ENCODE measurements at regions not wholly inside any gene's neighbourhood (a gene's known extent, or its start where the extent isn't known, plus 50 kb on each side); places are given as distances from the start of the nearest gene placed in this dataset.
"Not testable (repeated sequence)": the region's sequence is repeated elsewhere in the genome, so short reads cannot be mapped to it uniquely, and the experiment has no call there.

- DNase-seq = no peak
- Histone ChIP-seq H3K27me3 (no peaks in the 10 kb centered on the region), H3K4me3 (no peak overlapping the region), H3K4me1 (no peaks in the 10 kb centered on the region), H3K9me3 (no peaks in the 10 kb centered on the region), H3K27ac (no peak overlapping the region), H3K36me3 (ENCODE audit: low read depth, missing control alignments) (no peaks in the 10 kb centered on the region)
- 67 to 73% methylated on average over 3 to 4 of the region's 4 CpGs for WGBS, 2 donors
- TF ChIP-seq CTCF (IDR thresholded peaks at IDR 0.05) (no peak), POLR2A (IDR thresholded peaks at IDR 0.05) (no peak)
- intact Hi-C loops (cut with DNase I; ENCODE audit: low total_unique reads) = no loop called here
Observed at GRCh38 chr6:126983779-126984178, 134.7 kb upstream of the RSPO3 start.

GRCh38 chr6:126988125-126988524 lies 130.3 kb upstream of the RSPO3 start:
- intact Hi-C loops (cut with DNase I; ENCODE audit: low total_unique reads); H3K4me3 ChIP-seq; H3K27ac ChIP-seq; DNase-seq; H3K36me3 ChIP-seq (ENCODE audit: low read depth, missing control alignments); H3K27me3 ChIP-seq; H3K9me3 ChIP-seq; H3K4me1 ChIP-seq: not testable (repeated sequence)
- WGBS, 2 donors = 90 to 94% methylated on average over 1 of the region's 1 CpG

- Histone ChIP-seq H3K4me1 (no peaks in the 10 kb centered on the region), H3K36me3 (ENCODE audit: low read depth, missing control alignments) (no peaks in the 10 kb centered on the region), H3K27me3 (no peaks in the 10 kb centered on the region), H3K4me3 (no peak overlapping the region), H3K9me3 (no peaks in the 10 kb centered on the region), H3K27ac (no peak overlapping the region)
- no peak for DNase-seq
- TF ChIP-seq CTCF (IDR thresholded peaks at IDR 0.05) (no peak), POLR2A (IDR thresholded peaks at IDR 0.05) (no peak)
- 83 to 94% methylated on average over 6 of the region's 6 CpGs for WGBS, 2 donors
- intact Hi-C loops (cut with DNase I; ENCODE audit: low total_unique reads) = no loop called here
Observed at GRCh38 chr6:127000631-127001030, 117.8 kb upstream of the RSPO3 start.

- no peak for DNase-seq
- WGBS, 2 donors = 93 to 94% methylated on average over 3 of the region's 3 CpGs
- no peaks in the 10 kb centered on the region for H3K4me1 ChIP-seq
Observed at GRCh38 chr6:127013865-127014264, 104.6 kb upstream of the RSPO3 start.

GRCh38 chr6:127015858-127016257 lies 102.6 kb upstream of the RSPO3 start:
- no peaks in the 10 kb centered on the region for H3K36me3 ChIP-seq (ENCODE audit: low read depth, missing control alignments)
- H3K27me3 ChIP-seq = no peaks in the 10 kb centered on the region
- no peaks in the 10 kb centered on the region for H3K4me1 ChIP-seq
- TF ChIP-seq POLR2A (IDR thresholded peaks at IDR 0.05) (no peak), CTCF (IDR thresholded peaks at IDR 0.05) (no peak)
- intact Hi-C loops (cut with DNase I; ENCODE audit: low total_unique reads) = no loop called here
- H3K27ac ChIP-seq = no peak overlapping the region
- no peak for DNase-seq
- H3K4me3 ChIP-seq = no peak overlapping the region
- H3K9me3 ChIP-seq = no peaks in the 10 kb centered on the region

More at GRCh38 chr6:127013865-127014264, 104.6 kb upstream of the RSPO3 start:
- Histone ChIP-seq H3K27ac (no peak overlapping the region), H3K27me3 (no peaks in the 10 kb centered on the region), H3K36me3 (ENCODE audit: low read depth, missing control alignments) (no peaks in the 10 kb centered on the region), H3K9me3 (no peaks in the 10 kb centered on the region), H3K4me3 (no peak overlapping the region)
- TF ChIP-seq POLR2A (IDR thresholded peaks at IDR 0.05) = no peak
- TF ChIP-seq CTCF (IDR thresholded peaks at IDR 0.05) = no peak
- intact Hi-C loops (cut with DNase I; ENCODE audit: low total_unique reads) = no loop called here
